ENCODE measurements at regions not wholly inside any gene's neighbourhood (a gene's known extent, or its start where the extent isn't known, plus 50 kb on each side); places are given as distances from the start of the nearest gene placed in this dataset.

GRCh38 chr4:26104056-26104685 lies 190.2 kb downstream of the SMIM20 start:
- no peak for DNase-seq (ENCODE audit: low read depth in 2 of 2)

- DNase-seq (ENCODE audit: low read depth in 2 of 2), result no peak
These were observed 191.3 kb downstream of the SMIM20 start for GRCh38 chr4:26105337-26105736.

- DNase-seq (ENCODE audit: low read depth in 2 of 2), result no peak
These were observed 192.0 kb downstream of the SMIM20 start for GRCh38 chr4:26105815-26106699.

GRCh38 chr4:26106776-26107175 lies 192.8 kb downstream of the SMIM20 start:
- no peak for DNase-seq (ENCODE audit: low read depth in 2 of 2)

- no peak for DNase-seq (ENCODE audit: low read depth in 2 of 2)
These were observed 194.0 kb downstream of the SMIM20 start for GRCh38 chr4:26108054-26108453.

GRCh38 chr4:26110493-26110892 lies 196.5 kb downstream of the SMIM20 start:
- DNase-seq (ENCODE audit: low read depth in 2 of 2), result no peak

- no peak for DNase-seq (ENCODE audit: low read depth in 2 of 2)
These were observed 199.4 kb downstream of the SMIM20 start for GRCh38 chr4:26113339-26113940.

GRCh38 chr4:26116057-26116456 lies 202.0 kb downstream of the SMIM20 start:
- DNase-seq (ENCODE audit: low read depth in 2 of 2), result no peak

- DNase-seq (ENCODE audit: low read depth in 2 of 2), result no peak
These were observed 200.6 kb upstream of the RBPJ start for GRCh38 chr4:26120098-26120825.

GRCh38 chr4:26122690-26123089 lies 198.1 kb upstream of the RBPJ start:
- DNase-seq (ENCODE audit: low read depth in 2 of 2), result no peak

GRCh38 chr4:26124753-26125321 lies 196.0 kb upstream of the RBPJ start:
- DNase-seq (ENCODE audit: low read depth in 2 of 2), result no peak

GRCh38 chr4:26126143-26126718 lies 194.6 kb upstream of the RBPJ start:
- DNase-seq (ENCODE audit: low read depth in 2 of 2), result no peak

- DNase-seq (ENCODE audit: low read depth in 2 of 2), result no peak
These were observed 193.8 kb upstream of the RBPJ start for GRCh38 chr4:26126994-26127393.

- no peak for DNase-seq (ENCODE audit: low read depth in 2 of 2)
These were observed 192.9 kb upstream of the RBPJ start for GRCh38 chr4:26127851-26128337.

GRCh38 chr4:26130173-26130572 lies 190.6 kb upstream of the RBPJ start:
- no peak for DNase-seq (ENCODE audit: low read depth in 2 of 2)

GRCh38 chr4:26130841-26131432 lies 189.9 kb upstream of the RBPJ start:
- DNase-seq (ENCODE audit: low read depth in 2 of 2), result no peak

GRCh38 chr4:26131711-26132110 lies 189.1 kb upstream of the RBPJ start:
- DNase-seq (ENCODE audit: low read depth in 2 of 2), result no peak

GRCh38 chr4:26132858-26133257 lies 188.0 kb upstream of the RBPJ start:
- DNase-seq (ENCODE audit: low read depth in 2 of 2), result no peak

- no peak for DNase-seq (ENCODE audit: low read depth in 2 of 2)
These were observed 187.0 kb upstream of the RBPJ start for GRCh38 chr4:26133840-26134239.

GRCh38 chr4:26135331-26135730 lies 185.5 kb upstream of the RBPJ start:
- DNase-seq (ENCODE audit: low read depth in 2 of 2), result no peak

GRCh38 chr4:26136615-26137014 lies 184.2 kb upstream of the RBPJ start:
- DNase-seq (ENCODE audit: low read depth in 2 of 2), result no peak

All from stimulated activated CD4-positive, alpha-beta T cell treated with anti-CD3 and anti-CD28 coated beads, Interleukin-1b, Interleukin-23, amount 100 ng/mL, for 4 hours (primary cell).